ENCODE measurements at regions not wholly inside any gene's neighbourhood (a gene's known extent, or its start where the extent isn't known, plus 50 kb on each side); places are given as distances from the start of the nearest gene placed in this dataset.
"Not testable (repeated sequence)": the region's sequence is repeated elsewhere in the genome, so short reads cannot be mapped to it uniquely, and the experiment has no call there.

DNA sequence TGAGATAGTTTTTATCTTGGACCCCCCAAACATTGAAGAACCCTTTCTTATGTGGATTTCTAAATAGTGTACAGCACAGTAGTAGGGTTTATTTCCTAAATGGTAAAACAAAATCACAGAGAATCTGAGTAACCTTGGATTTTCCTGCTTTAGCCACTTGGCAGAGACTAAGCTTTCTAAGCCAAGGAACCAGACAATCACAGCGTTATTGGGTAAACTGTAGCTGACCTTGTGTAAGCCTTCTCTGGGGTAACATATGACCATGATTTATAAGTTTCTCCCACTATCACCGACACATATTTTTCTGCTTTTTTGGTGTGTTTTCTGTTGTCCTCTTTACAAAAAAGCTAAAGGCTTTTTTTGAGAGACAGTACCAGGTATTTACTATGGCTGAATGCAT, 136.3 kb upstream of the PZP start:
- no peak for DNase-seq (ENCODE audit: low spot score in 2 of 2)
- no peak for FAIRE-seq

DNA sequence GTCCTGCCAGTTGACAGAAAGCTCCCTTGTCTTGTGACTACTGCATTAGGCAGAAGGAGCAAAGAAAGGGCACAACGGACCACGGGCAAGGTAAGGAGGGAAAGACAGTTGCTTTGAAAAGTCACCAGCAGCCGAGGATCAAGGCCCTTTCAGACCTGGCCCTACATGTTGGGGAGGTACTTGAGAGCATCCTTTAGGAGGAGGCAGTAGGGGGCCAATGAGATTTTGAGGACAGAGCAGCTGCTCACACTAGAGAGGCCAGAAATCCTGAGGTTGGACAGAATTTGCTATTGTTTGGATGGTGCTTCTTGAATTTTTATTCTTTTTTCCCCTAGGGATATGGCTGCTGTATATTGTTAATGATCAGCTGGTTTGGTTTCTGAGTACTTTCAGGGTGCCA, 135.5 kb upstream of the PZP start:
- DNase-seq (ENCODE audit: low spot score in 2 of 2) (no peak), FAIRE-seq (no peak)

DNA sequence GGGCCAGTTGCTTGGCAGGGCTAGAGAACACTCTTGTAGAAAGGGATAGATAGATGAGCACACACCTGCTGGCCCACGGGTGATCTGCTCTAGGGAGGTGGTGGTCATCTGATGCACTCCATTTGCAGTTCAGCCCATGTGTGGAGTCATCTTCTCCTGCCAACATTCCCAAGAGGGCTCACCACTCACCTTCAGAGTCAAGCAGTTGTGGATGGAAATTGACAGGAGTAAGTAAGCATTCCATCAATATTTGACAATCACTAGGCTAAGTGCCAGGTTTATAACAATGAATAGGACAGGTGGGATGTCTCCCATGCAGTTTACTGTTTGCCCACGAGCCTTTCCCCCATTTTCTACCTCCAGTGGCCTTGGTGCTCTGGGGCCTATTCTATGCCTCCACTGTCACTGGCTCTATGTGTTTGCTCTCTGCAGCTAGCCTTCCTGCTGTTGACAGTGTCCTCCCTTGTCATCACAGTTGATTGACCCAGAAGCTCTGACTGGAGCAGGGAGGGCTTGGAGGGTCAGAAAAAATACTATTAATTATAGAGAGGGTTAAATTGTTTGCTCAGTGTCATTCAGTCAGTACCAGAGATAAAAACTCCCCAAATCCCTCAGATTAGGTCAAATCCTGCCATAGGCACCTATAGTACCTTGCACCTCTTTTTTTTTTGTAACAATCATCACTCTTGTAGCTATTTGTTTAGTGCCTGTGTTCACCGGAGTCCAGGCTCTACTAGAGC, 134.6 kb upstream of the PZP start:
- no peak for DNase-seq (ENCODE audit: low spot score in 2 of 2)
- no peak for FAIRE-seq

DNA sequence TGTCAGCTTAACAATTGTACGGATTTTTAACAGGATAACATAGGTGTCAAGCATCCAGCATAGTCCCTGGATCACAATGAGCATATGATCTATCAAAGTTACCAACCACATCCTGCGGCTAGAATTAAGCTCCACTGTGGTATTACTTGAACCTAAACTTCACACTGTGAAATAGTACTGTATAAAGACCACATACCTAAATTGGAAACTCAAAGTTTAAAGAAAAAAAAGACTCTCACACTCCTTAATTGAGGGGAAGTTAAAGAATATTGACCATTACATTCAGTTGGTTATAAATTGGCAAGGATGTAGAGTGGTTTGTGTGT, 133.0 kb upstream of the PZP start:
- DNase-seq (ENCODE audit: low spot score in 2 of 2): no peak
- no peak for FAIRE-seq

DNA sequence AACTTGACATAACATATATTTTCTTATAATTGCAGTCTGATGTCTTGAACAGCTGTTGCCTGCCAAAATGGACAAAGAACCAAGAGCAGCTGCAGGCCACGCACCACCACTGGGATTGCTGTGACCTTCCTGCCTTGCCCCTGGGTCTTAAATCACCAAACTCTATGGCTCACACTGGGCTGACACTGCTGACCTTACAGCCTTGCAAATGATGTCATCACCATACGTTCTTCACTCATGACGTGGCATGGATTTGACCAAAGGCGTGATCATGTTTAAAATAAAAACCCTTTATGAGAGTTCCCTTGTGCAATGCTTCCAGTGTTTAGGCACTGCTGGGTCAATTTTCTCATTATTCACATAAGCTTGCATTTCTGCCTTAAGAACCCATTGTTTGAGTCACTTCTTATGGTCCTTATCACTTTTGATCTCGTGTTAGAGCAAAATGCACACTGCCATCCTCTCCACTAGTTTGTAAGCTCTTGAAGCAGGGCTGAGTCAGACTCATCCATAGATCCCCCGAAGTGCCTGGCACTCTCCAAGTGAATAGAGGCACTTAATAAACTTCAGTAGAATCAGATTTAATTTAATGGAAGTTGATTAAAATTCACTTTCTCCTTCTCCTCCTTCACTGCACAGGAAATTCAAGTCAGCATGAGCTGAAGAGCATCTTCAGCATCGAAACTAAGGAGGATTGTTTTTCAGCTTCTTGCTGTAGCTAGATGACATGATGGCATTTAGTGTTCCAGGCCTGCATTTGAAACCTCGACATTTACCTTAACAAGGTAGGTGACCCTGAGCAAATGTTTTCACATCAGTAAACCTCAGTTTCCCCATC, 132.4 kb upstream of the PZP start:
- DNase-seq (ENCODE audit: low spot score in 2 of 2): no peak

DNA sequence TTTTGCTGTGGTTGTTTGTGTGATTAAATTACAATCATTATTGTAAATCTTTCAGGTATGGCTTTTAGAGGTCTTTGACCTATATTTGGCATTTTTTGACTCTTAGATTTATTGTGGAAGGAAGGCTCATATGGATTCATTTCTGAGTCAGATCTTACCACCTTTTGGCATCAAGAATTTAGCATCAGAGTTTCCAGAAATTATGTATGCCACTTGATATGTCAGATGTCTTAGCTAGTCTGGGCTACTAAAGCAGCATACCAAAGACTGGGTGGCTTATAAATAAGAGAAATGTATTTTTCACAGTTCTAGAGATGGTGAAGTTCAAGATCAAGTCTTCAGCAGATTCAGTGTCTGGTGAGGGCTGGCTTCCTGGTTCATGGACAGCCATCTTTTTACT, 129.5 kb upstream of the PZP start:
- FAIRE-seq: no peak

More for the DNA sequence above, 132.4 kb upstream of the PZP start:
- FAIRE-seq: no peak

DNA sequence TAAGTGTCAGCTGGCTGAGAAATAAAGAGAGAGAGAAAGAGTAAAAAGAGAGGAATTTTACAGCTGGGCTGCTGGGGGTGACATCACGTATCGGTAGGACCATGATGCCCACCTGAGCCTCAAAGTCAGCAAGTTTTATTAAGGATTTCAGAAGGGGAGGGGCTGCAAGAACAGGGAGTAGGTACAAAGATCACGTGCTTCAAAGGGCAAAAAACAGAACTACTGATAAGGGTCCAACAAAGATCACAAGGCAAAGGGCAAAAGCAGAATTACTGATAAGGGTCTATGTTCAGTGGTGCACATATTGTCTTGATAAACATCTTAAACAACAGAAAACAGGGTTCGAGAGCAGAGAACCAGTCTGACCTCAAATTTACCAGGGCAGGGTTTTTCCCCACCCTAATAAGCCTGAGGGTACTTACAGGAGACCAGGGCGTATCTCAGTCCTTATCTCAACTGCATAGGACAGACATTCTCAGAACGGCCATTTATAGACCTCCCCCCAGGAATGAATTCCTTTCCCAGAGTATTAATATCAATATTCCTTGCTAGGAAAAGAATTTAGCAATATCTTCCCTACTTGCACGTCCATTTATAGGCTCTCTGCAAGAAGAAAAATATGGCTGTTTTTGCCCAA, 128.3 kb upstream of the PZP start:
- DNase-seq (ENCODE audit: low spot score in 2 of 2); FAIRE-seq: not testable (repeated sequence)

More for the DNA sequence above, 129.5 kb upstream of the PZP start:
- DNase-seq (ENCODE audit: low spot score in 2 of 2): no peak

DNA sequence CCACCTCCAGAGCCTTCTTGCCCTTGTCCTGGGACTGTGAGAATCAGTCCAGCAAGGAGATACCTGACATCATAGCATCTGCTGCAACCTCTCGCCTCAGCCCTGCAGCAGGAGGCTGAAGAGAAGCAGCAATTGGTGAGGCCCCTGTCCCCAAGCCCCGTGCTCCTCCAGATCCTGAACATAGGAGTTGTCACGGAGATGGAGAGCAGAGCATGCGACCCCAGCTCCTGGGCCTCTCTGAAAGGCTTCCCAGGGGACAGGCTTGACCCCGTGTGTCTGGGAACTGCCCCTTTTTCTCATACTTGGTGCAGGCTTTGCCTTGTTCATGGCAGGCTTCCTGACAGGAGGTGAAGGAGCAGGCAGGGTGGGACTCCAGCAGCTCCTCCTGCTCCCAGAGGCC, 127.7 kb upstream of the PZP start:
- no peak for DNase-seq (ENCODE audit: low spot score in 2 of 2)
- FAIRE-seq: no peak

DNA sequence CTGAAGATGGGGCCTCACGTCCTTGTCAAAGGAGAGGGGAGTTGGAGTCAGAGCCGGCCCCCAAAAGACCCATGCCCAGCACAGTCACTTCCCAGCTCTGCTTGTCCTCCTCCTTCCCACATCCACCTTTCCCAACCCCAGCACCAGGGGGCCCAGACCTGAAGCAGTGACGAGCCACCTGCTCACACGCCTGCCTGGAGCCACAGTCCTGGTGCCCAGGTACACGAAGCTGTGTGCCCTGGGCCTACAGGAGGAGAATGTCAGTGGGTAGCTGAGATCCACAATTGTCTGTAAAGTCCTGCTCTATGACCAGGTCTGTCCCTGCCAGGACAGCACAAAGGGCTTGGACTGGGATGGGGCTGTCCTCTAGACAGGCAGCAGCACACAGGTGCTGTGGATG, 126.8 kb upstream of the PZP start:
- no peak for FAIRE-seq
- DNase-seq (ENCODE audit: low spot score in 2 of 2): no peak

DNA sequence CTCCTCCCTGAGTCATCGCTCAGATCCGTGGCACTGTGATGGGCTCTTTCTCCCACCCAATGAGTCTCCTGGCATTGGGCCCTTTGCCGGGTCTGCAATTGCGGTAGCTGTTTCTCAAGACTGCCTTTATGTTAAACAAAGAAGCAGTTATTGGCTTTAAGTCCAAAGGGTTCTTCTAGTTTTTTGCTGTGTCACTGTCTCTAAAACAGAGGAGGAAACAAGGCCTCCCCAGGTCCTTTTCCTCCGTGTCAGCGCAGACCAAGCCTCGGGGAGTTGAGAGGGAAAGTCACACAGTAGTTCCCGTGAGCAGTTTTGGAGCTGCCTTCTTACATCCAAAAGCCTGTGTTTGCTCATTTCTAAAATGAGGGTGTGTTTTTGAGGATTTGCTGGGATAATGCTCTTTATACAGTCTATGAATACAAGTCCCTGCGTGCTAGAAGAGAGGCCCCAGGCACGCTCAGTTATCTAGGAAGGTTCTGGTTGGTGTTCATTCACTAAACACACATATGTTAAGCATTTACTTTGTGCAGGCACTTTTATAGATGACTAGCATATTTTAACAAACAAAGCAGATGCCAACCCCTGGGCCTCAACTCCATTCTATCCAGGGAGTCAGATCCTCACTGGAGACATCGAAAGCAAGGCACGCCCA, 126.0 kb upstream of the PZP start:
- FAIRE-seq: no peak
- no peak for DNase-seq (ENCODE audit: low spot score in 2 of 2)

DNA sequence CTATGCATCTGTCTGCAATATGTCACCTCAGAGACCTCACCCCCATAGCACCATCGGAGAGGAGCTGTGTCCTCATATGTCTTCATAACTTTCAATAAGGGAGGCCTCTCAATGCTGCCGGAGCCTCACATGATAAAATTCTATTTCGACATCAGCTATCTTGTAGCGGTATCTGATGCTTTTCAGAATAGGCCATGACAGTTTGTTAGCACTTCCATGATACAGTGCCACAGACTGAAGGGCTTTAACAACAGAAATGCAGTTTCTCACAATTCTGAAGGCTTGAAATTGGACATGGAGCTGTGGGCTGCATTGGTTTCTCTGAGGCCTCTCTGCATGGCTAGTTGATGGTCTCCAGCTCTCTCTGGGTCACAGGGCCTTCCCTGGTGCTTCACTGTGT, 125.0 kb upstream of the PZP start:
- no peak for FAIRE-seq
- no peak for DNase-seq (ENCODE audit: low spot score in 2 of 2)

DNA sequence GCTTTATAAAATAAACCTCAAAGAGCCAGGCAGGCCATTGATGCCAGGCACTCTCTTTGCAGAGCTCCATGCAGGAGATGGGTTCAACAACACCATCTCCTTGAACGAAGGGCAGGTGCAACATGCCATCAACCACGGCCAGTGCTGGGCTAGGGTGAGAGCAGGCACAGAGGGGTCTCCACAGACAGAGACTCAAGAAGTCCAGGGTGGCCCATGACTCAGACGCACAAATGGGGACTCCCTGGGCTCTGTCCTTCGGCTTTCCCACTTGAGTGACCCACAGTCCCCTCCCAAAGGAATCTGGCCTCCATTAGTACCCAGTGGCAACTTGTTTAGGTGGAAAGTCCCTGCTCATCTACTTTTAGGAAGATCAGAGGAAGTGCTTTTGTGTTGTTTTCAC, 124.4 kb upstream of the PZP start:
- no peak for FAIRE-seq
- no peak for DNase-seq (ENCODE audit: low spot score in 2 of 2)

DNA sequence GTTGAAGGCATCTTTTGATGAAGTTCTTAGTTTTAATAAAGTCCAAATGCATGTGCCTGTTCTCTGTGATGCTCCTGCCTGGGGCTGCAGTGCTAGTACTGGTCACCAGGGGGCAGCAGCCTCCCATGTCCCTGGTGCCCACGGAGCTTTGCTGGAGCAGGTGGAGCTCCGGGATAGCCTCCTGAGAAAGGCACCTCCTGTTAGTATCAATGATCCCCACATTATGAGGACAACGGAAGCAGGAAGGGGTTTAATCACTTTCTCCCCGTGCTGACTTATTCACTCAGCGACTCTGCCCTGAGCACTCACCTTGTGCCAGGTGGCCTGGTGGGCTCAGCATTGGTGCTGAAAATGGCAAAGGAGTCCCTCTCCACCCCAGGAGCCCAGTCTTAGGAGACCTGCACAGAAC, 123.0 kb upstream of the PZP start:
- DNase-seq (ENCODE audit: low spot score in 2 of 2) (peak; percentile 14 to 58), FAIRE-seq (no peak)

DNA sequence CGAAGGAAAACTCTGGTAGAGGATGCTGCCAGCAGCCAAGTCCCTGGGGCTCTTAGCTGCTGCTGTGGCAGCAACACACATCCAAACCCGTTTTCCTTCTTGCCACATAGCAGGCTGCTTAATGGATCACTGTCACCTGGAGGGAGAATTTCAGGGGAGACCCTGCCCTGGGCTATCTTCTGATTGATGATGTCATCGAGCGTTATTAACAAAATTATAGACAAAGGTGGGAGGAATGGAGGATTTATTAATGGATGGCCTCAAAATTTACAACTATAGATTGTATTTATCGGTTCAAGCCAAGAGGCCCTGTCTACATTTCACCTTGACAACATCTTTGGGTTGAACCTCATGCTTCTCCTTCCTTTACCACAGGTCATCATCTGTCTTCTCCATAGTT, 120.8 kb upstream of the PZP start:
- no peak for FAIRE-seq

DNA sequence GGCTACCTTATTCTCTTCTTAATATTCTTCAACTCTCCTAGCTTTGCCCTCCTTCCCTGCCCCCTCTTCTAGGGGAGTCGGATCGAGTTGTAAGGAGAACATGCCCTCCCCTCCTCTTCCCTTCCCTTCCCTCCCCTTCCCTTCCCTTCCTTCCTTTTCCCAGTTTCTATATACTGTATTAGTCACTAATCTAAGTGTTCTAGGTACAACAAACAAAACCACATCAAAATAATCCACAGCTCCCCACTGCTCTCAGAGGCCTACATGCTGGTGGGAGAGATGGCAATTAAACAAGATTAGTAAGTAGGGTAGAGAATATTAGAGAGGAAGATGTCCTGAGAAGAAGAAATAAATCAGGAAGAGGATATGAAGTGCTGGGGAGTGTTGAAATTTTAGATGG, 119.9 kb upstream of the PZP start:
- DNase-seq (ENCODE audit: low spot score in 2 of 2): no peak
- no peak for FAIRE-seq

More for the DNA sequence above, 120.8 kb upstream of the PZP start:
- no peak for DNase-seq (ENCODE audit: low spot score in 2 of 2)

DNA sequence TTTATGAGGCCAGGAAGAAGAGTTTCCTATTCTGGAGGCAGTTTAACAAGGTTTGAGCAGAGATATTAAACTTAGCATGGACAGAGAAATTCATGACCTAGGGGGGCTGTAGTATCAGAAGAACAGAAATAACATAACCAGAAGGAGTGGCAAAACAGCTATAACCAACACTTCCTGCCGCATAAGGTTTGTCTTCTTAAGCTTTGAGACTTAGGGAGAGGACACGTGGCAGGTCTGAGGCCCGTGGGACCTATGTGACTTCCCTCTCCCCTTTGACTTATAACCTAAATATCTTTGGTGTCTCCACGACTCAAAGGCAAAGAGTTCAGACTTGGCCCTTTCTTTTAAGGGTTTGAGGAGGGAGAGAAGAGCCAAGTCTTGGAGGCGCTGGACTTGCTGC, 119.1 kb upstream of the PZP start:
- FAIRE-seq: no peak
- DNase-seq (ENCODE audit: low spot score in 2 of 2): no peak

DNA sequence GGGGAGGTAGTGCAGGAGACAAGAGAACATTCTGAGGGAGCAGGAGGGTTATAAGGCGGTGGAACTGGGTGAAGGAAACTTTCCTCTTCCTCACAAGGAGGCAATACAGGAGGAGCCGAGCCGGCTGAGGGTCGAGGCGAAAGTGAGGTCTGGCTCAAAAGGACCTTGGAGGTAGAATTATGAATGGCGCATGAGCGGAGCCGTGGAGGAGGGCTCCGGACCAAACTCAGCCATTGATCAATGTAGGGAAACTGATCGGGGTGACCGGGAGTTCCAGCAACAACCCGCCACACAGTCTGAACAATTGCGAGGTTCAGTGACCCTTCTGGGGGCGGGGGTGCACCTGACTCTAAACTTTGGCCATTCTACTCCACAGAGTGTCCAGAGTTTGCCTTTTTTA, 118.7 kb upstream of the PZP start:
- not testable (repeated sequence) for DNase-seq (ENCODE audit: low spot score in 2 of 2); FAIRE-seq

DNA sequence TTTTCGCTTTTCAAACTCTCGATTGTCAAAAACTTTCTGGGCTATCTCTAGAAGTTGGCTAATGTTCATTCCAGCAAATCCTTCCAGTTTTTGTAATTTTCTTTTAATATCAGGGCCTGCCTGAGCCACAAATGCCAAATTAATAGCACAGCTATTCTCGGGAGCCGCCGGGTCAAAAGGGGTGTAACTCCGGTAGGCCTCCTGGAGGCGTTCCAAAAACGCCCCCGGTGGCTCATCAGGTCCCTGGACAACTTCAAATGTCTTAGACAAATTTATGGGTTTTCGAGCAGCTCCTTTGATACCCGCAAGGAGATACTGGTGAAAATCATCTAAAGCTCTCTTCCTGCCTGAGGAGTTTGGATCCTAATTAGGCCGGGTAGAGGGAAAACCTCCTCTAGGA, 117.9 kb upstream of the PZP start:
- FAIRE-seq (no peak), DNase-seq (ENCODE audit: low spot score in 2 of 2) (no peak)

DNA sequence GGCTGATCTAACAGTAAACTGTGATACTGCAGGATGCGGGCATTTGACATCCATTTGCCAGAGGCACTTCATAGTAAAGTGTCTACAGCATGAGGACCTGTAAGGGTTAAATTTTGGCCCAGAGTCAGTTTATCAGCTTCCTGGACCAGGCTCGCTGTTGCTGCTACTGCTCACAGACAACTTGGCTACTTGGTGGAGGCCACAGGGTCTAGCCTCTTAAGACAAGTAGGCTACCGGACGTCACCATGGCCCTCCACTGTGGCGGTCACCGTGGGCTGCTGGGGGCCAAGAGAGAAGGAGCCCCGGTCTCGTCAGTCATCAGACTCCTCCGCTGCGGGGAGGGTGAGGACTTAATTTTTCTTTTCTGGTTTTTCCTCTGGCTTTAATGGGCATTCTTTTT, 117.3 kb upstream of the PZP start:
- no peak for DNase-seq (ENCODE audit: low spot score in 2 of 2)
- FAIRE-seq: no peak

DNA sequence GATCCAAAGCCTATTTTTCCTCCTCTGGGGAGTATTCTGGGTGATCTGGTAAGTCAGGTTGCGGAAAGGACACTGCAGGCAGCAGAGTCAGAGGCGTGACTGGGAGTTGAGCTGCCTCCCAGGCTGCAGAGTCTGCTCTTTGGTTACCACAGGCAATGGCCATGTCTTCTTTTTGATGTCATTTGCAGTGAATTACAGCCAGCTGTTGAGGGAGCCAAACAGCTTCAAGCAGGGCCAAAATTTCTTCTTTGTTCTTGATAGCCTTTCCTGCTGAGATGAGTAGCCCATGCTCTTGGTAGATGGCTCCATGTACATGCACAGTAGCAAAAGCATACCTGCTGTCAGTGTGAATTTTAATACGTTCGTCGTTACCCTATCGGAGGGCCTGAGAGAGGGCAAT, 116.6 kb upstream of the PZP start:
- DNase-seq (ENCODE audit: low spot score in 2 of 2) (no peak), FAIRE-seq (no peak)

DNA sequence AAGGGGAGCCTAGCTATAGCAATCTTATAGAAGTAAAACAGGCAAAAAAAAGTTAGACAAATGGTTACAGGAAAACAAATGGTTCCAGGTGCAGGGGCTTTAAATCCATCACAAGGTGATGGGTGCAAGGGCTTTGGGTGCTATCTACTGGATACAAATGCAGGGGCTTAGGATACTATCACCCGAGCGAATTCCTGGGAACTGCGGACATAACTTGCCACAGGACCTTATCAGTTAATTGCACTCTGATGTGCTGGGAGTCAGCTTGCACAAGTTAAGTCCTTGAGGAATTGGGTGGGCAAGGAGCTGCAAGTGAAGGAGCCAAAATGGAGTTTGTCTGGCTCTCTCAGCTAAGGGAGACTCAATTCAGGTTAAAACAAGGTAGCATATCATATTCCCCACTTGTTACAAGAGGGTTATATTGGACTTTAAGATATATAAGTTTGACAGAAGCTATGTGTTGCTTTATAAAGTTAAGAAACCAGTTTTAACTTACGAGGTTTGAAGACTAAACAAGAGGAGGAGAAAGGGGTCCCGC, 115.0 kb upstream of the PZP start:
- FAIRE-seq (no peak), DNase-seq (ENCODE audit: low spot score in 2 of 2) (no peak)

Data from frontal cortex (tissue), 3 donors.